ENCODE measurements at regions not wholly inside any gene's neighbourhood (a gene's known extent, or its start where the extent isn't known, plus 50 kb on each side); places are given as distances from the start of the nearest gene placed in this dataset.

DNA sequence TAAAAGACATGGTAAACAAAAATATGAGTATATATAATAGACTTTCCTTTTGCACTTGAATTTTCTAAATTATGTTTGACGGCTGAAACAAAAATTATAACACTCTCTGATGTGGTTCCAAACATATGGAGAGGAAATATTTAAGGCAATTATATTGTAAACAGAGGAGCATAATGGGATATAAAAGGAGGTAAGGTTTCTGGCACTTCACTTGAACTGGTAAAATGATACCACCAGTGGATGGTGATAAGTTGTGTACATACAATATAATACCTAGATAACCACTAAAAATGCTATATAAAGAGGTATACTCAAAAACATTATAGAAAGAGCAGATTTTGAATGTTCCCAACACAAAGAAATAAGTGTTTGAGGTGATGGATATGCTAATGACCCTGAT is 192.9 kb upstream of the RAD23B start:
- no peak for ATAC-seq (ENCODE audit: low read depth)
- TF ChIP-seq CTCF (IDR thresholded peaks at IDR 0.05; ENCODE audit: poor library complexity, severe bottlenecking), result no peak
- no peak overlapping the region for H3K27ac ChIP-seq (ENCODE audit: poor library complexity, severe bottlenecking)
- H3K36me3 ChIP-seq (ENCODE audit: low read depth), result no peaks in the 10 kb centered on the region
- no peak for DNase-seq (ENCODE audit: low spot score)
- H3K4me1 ChIP-seq (ENCODE audit: insufficient read depth, poor library complexity, severe bottlenecking), result no peaks in the 10 kb centered on the region
- no peak overlapping the region for H3K4me3 ChIP-seq (ENCODE audit: severe bottlenecking)
- peaks cover 4% of the 10 kb centered on the region for H3K9me3 ChIP-seq (ENCODE audit: severe bottlenecking)
- H3K27me3 ChIP-seq (ENCODE audit: insufficient read depth, poor library complexity, severe bottlenecking), result no peaks in the 10 kb centered on the region

DNA sequence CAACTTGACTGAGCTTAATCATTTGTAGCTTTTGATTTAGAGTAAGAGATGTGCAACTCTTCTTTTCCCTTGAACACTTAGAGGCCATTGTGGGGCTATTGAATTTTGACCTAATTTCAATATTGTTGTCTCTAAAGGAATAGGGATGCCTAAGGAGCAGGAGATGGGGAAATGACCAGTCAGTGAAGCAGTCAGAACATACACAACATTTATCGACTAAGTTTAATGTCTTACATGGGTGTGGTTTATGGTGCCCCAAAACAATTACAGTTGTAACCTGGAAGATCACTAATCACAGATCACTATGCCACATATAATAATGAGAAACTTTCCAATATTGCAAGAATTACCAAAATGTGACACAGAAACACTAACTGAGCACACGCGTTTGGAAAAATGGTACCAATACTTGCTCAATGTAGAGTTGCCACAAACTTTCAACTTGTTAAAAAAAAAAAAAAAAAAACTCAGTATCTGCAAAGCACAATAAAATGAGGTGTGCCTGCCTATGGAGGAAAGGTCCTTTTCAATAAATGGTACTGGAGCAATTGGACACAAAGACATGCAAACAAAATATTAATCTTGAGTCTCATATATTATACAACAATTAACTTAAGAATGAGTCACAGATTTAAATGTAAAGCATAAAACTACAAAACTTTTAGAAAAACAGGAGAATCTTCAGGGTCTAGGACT is 189.6 kb upstream of the RAD23B start:
- no peaks in the 10 kb centered on the region for H3K36me3 ChIP-seq (ENCODE audit: low read depth)
- no peak for TF ChIP-seq CTCF (IDR thresholded peaks at IDR 0.05; ENCODE audit: poor library complexity, severe bottlenecking)
- ATAC-seq (ENCODE audit: low read depth), result no peak
- H3K9me3 ChIP-seq (ENCODE audit: severe bottlenecking), result peaks cover 4% of the 10 kb centered on the region
- H3K4me3 ChIP-seq (ENCODE audit: severe bottlenecking), result no peak overlapping the region
- H3K27me3 ChIP-seq (ENCODE audit: insufficient read depth, poor library complexity, severe bottlenecking), result no peaks in the 10 kb centered on the region
- no peak overlapping the region for H3K27ac ChIP-seq (ENCODE audit: poor library complexity, severe bottlenecking)
- H3K4me1 ChIP-seq (ENCODE audit: insufficient read depth, poor library complexity, severe bottlenecking), result no peaks in the 10 kb centered on the region
- DNase-seq (ENCODE audit: low spot score), result no peak

- Histone ChIP-seq H3K4me1 (ENCODE audit: insufficient read depth, poor library complexity, severe bottlenecking) (no peaks in the 10 kb centered on the region), H3K36me3 (ENCODE audit: low read depth) (no peaks in the 10 kb centered on the region), H3K27ac (ENCODE audit: poor library complexity, severe bottlenecking) (no peak overlapping the region), H3K9me3 (ENCODE audit: severe bottlenecking) (peaks cover 4% of the 10 kb centered on the region), H3K27me3 (ENCODE audit: insufficient read depth, poor library complexity, severe bottlenecking) (no peaks in the 10 kb centered on the region), H3K4me3 (ENCODE audit: severe bottlenecking) (no peak overlapping the region)
- no peak for TF ChIP-seq CTCF (IDR thresholded peaks at IDR 0.05; ENCODE audit: poor library complexity, severe bottlenecking)
- ATAC-seq (ENCODE audit: low read depth) (no peak), DNase-seq (ENCODE audit: low spot score) (no peak)
Observed at GRCh38 chr9:107094370-107094769, 188.7 kb upstream of the RAD23B start.

DNA sequence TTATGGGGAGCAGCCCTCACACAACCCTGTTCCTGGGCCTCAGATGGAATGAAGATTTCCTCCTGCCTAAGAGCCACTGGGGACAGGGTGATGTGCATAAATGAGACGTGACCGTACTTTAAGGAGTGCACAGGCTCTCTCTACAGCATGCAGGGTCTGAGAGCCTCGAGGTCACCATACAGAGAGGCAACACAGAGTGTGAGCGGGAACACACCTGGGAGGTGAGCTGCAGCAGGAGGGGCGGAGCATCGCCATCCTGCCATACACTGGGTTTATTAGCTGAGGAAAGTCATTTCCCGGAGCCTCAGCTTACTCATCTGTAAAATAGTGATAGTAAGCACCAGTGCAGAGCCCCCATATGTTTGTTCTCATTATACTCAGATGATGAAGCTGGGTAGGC is 182.5 kb upstream of the RAD23B start:
- ATAC-seq (ENCODE audit: low read depth), result no peak
- DNase-seq (ENCODE audit: low spot score), result no peak

More for the DNA sequence above, 182.5 kb upstream of the RAD23B start:
- H3K36me3 ChIP-seq (ENCODE audit: low read depth), result no peaks in the 10 kb centered on the region
- no peaks in the 10 kb centered on the region for H3K27me3 ChIP-seq (ENCODE audit: insufficient read depth, poor library complexity, severe bottlenecking)
- H3K27ac ChIP-seq (ENCODE audit: poor library complexity, severe bottlenecking), result no peak overlapping the region
- H3K4me3 ChIP-seq (ENCODE audit: severe bottlenecking), result no peak overlapping the region
- H3K4me1 ChIP-seq (ENCODE audit: insufficient read depth, poor library complexity, severe bottlenecking), result no peaks in the 10 kb centered on the region
- H3K9me3 ChIP-seq (ENCODE audit: severe bottlenecking), result no peaks in the 10 kb centered on the region
- no peak for TF ChIP-seq CTCF (IDR thresholded peaks at IDR 0.05; ENCODE audit: poor library complexity, severe bottlenecking)
